GM23338 (cell line): ENCODE measurements at regions not wholly inside any gene's neighbourhood (a gene's known extent, or its start where the extent isn't known, plus 50 kb on each side); places are given as distances from the start of the nearest gene placed in this dataset.

Experiments
- ATAC-seq: fragments of 200-7000 bp; cut with Tn5 transposase; 3 replicates; pipeline ENCODE4 v1.9.1; 2020
- DNase-seq: peaks from one replicate; pipeline ENCODE4 v3.0.0-alpha.2; 2015; ENCODE audit warnings: low spot score
- H2AFZ ChIP-seq: fragments of 200-600 bp; sonication (generic); 2 replicates; pipeline ENCODE4 v1.8.0; 2016; ENCODE audit warnings: antibody characterized with exemption, mild to moderate bottlenecking, moderate library complexity
- H3F3A ChIP-seq: fragments of 200-600 bp; sonication (generic); replicated peaks from 2 replicates; pipeline ENCODE4 v1.8.0; 2017; ENCODE audit warnings: antibody characterized with exemption, mixed run types, low read depth
- H3K27ac ChIP-seq: fragments of 200-600 bp; sonication (generic); 2 replicates; pipeline ENCODE4 v1.6.1; 2016; ENCODE audit warnings: low read depth
- H3K27me3 ChIP-seq: fragments of 200-600 bp; sonication (generic); 2 replicates; pipeline ENCODE4 v1.8.0; 2016; ENCODE audit warnings: mild to moderate bottlenecking, mixed run types, moderate library complexity; ENCODE audit not compliant: insufficient read depth
- H3K36me3 ChIP-seq: fragments of 200-600 bp; sonication (generic); 2 replicates; pipeline ENCODE4 v1.8.0; 2016; ENCODE audit warnings: mild to moderate bottlenecking; ENCODE audit not compliant: insufficient read depth
- H3K4me1 ChIP-seq: fragments of 200-600 bp; sonication (generic); 2 replicates; pipeline ENCODE4 v1.8.0; 2016; ENCODE audit warnings: mild to moderate bottlenecking, moderate library complexity; ENCODE audit not compliant: insufficient read depth
- H3K4me2 ChIP-seq: fragments of 200-600 bp; sonication (generic); 2 replicates; pipeline ENCODE4 v1.7.1; 2017; ENCODE audit warnings: mixed run types
- H3K4me3 ChIP-seq: fragments of 200-600 bp; sonication (generic); 2 replicates; pipeline ENCODE4 v1.6.1; 2016; ENCODE audit warnings: mixed run types
- H3K79me2 ChIP-seq: fragments of 200-600 bp; sonication (generic); replicated peaks from 2 replicates; pipeline ENCODE4 v1.8.0; 2017; ENCODE audit warnings: mild to moderate bottlenecking; ENCODE audit not compliant: insufficient read depth
- H3K9me2 ChIP-seq: fragments of 200-600 bp; sonication (generic); 2 replicates; pipeline ENCODE4 v1.8.0; 2017; ENCODE audit not compliant: insufficient read depth
- H4K20me1 ChIP-seq: fragments of 200-600 bp; sonication (generic); replicated peaks from 2 replicates; pipeline ENCODE4 v1.8.0; 2017; ENCODE audit warnings: mild to moderate bottlenecking; ENCODE audit not compliant: insufficient read depth
- H3K27ac Mint-ChIP-seq: 2 replicates; pipeline ENCODE4 v1.8.0; 2020; ENCODE audit warnings: inconsistent platforms, mild to moderate bottlenecking, moderate library complexity, mixed read lengths
- H3K27me3 Mint-ChIP-seq: 3 replicates; pipeline ENCODE4 v1.8.0; 2022; ENCODE audit warnings: low read depth, mild to moderate bottlenecking, moderate library complexity, mixed read lengths, inconsistent platforms; ENCODE audit not compliant: insufficient read depth, poor library complexity
- H3K36me3 Mint-ChIP-seq: 3 replicates; pipeline ENCODE4 v1.8.0; 2021; ENCODE audit warnings: low read depth, mild to moderate bottlenecking, inconsistent platforms, moderate library complexity, mixed read lengths
- H3K4me1 Mint-ChIP-seq: 3 replicates; pipeline ENCODE4 v1.8.0; 2020; ENCODE audit warnings: mild to moderate bottlenecking, inconsistent platforms, mixed read lengths
- H3K4me3 Mint-ChIP-seq: 3 replicates; pipeline ENCODE4 v1.8.0; 2021; ENCODE audit warnings: moderate library complexity, mild to moderate bottlenecking, inconsistent platforms, mixed read lengths
- H3K9me3 Mint-ChIP-seq: 3 replicates; pipeline ENCODE4 v1.8.0; 2020; ENCODE audit warnings: moderate library complexity, mild to moderate bottlenecking, inconsistent platforms, mixed read lengths
- CREB1 ChIP-seq: fragments of 250-450 bp; sonication (Bioruptor Pico); IDR thresholded peaks from 2 replicates; pipeline ENCODE4 v1.5.0; 2020; ENCODE audit warnings: low read depth, mild to moderate bottlenecking, moderate library complexity
- CTCF ChIP-seq, 2 experiments: fragments of 200-600 bp in 1 of 2; sonication (generic) in 1 of 2; conservative IDR thresholded peaks; 2 replicates each; pipeline versions ENCODE4 v1.5.1 to v1.6.1; 2016 to 2017; ENCODE audit warnings: antibody characterized with exemption in 2 of 2, low read depth in 2 of 2, mild to moderate bottlenecking in 2 of 2, moderate library complexity in 1 of 2
- ETS1 ChIP-seq: IDR thresholded peaks from 2 replicates; pipeline ENCODE4 v1.6.1; 2016; ENCODE audit warnings: antibody characterized with exemption
- EZH2 ChIP-seq: fragments of 200-600 bp; sonication (generic); IDR thresholded peaks from one replicate; pipeline ENCODE4 v1.8.0; 2017; ENCODE audit warnings: antibody characterized with exemption, mild to moderate bottlenecking, low read depth; ENCODE audit not compliant: unreplicated experiment
- EZH2phosphoT487 ChIP-seq: fragments of 200-600 bp; sonication (generic); IDR thresholded peaks from one replicate; pipeline ENCODE4 v1.8.1; 2018; ENCODE audit warnings: antibody characterized with exemption; ENCODE audit not compliant: unreplicated experiment
- JUNB ChIP-seq: IDR thresholded peaks from one replicate; pipeline ENCODE4 v1.6.1; 2016; ENCODE audit warnings: antibody characterized with exemption; ENCODE audit not compliant: unreplicated experiment
- NANOG ChIP-seq: IDR thresholded peaks from 2 replicates; pipeline ENCODE4 v1.6.1; 2016; ENCODE audit warnings: antibody characterized with exemption, borderline replicate concordance
- POLR2AphosphoS5 ChIP-seq: IDR thresholded peaks from 2 replicates; pipeline ENCODE4 v1.6.1; 2016; ENCODE audit warnings: antibody characterized with exemption, low read depth
- REST ChIP-seq: IDR thresholded peaks from one replicate; pipeline ENCODE4 v1.6.1; 2018; ENCODE audit warnings: antibody characterized with exemption; ENCODE audit not compliant: unreplicated experiment
- STAT1 ChIP-seq: IDR thresholded peaks from one replicate; pipeline ENCODE4 v1.6.1; 2016; ENCODE audit warnings: antibody characterized with exemption; ENCODE audit not compliant: unreplicated experiment
- ZNF114 ChIP-seq: fragments of 250-450 bp; sonication (Bioruptor Pico); IDR thresholded peaks from 2 replicates; pipeline ENCODE4 v1.5.0; 2020; ENCODE audit warnings: mild to moderate bottlenecking, moderate library complexity
- ZNF331 ChIP-seq: fragments of 250-450 bp; sonication (Bioruptor Pico); IDR thresholded peaks from 2 replicates; pipeline ENCODE4 v1.5.0; 2020; ENCODE audit warnings: low read depth, mild to moderate bottlenecking, moderate library complexity
- ZNF462 ChIP-seq: fragments of 250-450 bp; sonication (Bioruptor Pico); IDR thresholded peaks from 2 replicates; pipeline ENCODE4 v1.5.0; 2020; ENCODE audit warnings: mild to moderate bottlenecking, moderate library complexity

- DNase-seq = no peak
- Mint-ChIP-seq H3K27ac (no peak overlapping the region), H3K4me3 (no peak overlapping the region)
Observed at GRCh38 chrX:13103914-13104274, 59.5 kb upstream of the FAM9C start.

More at GRCh38 chrX:13103914-13104274, 59.5 kb upstream of the FAM9C start:
- H3K36me3 ChIP-seq = no peaks in the 10 kb centered on the region
- no peak overlapping the region for H3K4me2 ChIP-seq
- ATAC-seq = no peak
- no peak overlapping the region for H2AFZ ChIP-seq
- H3K9me2 ChIP-seq = no peaks in the 10 kb centered on the region
- no peak overlapping the region for H3K4me3 ChIP-seq
- peaks cover 2% of the 10 kb centered on the region for H3K27me3 Mint-ChIP-seq
- peaks cover 5% of the 10 kb centered on the region; the same call in 1 of the 3 replicates for H3K4me1 Mint-ChIP-seq
- no peaks in the 10 kb centered on the region for H3F3A ChIP-seq
- no peaks in the 10 kb centered on the region for H3K27me3 ChIP-seq
- no peaks in the 10 kb centered on the region for H4K20me1 ChIP-seq
- no peaks in the 10 kb centered on the region for H3K36me3 Mint-ChIP-seq
- no peaks in the 10 kb centered on the region for H3K9me3 Mint-ChIP-seq
- H3K4me1 ChIP-seq = no peaks in the 10 kb centered on the region
- H3K27ac ChIP-seq = no peak overlapping the region
- no peak for TF ChIP-seq CTCF (conservative IDR thresholded peaks at IDR 0.05; ENCODE audit: low read depth in 2 of 2)
- TF ChIP-seq STAT1 = no peak
- no peak for TF ChIP-seq ZNF331 (CRISPR knock-in tag)
- TF ChIP-seq ZNF462 (CRISPR knock-in tag) = no peak
- no peak for TF ChIP-seq JUNB
- no peak for TF ChIP-seq ETS1
- no peak for TF ChIP-seq POLR2AphosphoS5
- TF ChIP-seq REST = no peak
- TF ChIP-seq CREB1 = no peak
- TF ChIP-seq ZNF114 (CRISPR knock-in tag) = no peak
- TF ChIP-seq EZH2phosphoT487 = no peak
- TF ChIP-seq NANOG = no peak
- TF ChIP-seq EZH2 = no peak
- no peaks in the 10 kb centered on the region for H3K79me2 ChIP-seq
